ENCODE measurements at regions not wholly inside any gene's neighbourhood (a gene's known extent, or its start where the extent isn't known, plus 50 kb on each side); places are given as distances from the start of the nearest gene placed in this dataset.

DNA sequence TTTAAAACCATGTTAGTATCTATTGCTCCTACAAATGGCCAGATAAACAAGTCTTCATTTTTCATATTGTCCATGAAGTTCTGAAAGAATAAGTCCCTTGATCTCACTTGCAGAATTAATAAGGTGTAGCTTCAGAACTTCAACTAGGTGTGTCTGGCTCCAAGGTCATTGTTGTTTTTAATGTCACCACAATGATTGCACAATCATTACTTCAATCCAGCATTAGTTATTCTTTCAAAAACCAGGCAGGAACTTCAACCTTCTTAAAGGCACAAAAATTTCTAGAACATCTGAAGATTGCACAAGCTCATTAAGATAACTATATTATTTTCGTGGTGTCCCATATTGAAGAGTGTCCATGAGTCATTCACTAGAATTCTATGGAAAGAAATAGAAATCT is 1386.4 kb downstream of the CDH11 start:
- TF ChIP-seq, protein P1, sequence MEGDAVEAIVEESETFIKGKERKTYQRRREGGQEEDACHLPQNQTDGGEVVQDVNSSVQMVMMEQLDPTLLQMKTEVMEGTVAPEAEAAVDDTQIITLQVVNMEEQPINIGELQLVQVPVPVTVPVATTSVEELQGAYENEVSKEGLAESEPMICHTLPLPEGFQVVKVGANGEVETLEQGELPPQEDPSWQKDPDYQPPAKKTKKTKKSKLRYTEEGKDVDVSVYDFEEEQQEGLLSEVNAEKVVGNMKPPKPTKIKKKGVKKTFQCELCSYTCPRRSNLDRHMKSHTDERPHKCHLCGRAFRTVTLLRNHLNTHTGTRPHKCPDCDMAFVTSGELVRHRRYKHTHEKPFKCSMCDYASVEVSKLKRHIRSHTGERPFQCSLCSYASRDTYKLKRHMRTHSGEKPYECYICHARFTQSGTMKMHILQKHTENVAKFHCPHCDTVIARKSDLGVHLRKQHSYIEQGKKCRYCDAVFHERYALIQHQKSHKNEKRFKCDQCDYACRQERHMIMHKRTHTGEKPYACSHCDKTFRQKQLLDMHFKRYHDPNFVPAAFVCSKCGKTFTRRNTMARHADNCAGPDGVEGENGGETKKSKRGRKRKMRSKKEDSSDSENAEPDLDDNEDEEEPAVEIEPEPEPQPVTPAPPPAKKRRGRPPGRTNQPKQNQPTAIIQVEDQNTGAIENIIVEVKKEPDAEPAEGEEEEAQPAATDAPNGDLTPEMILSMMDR (IDR thresholded peaks at IDR 0.05): no peak
- TF ChIP-seq POLR2AphosphoS5 (IDR thresholded peaks at IDR 0.05) (no peak), POLR2A (IDR thresholded peaks at IDR 0.05) (no peak), EP300 (IDR thresholded peaks at IDR 0.05; ENCODE audit: low read depth) (no peak)

Measured in transverse colon (tissue), 4 donors.